ENCODE measurements at regions not wholly inside any gene's neighbourhood (a gene's known extent, or its start where the extent isn't known, plus 50 kb on each side); places are given as distances from the start of the nearest gene placed in this dataset.
"Not testable (repeated sequence)": the region's sequence is repeated elsewhere in the genome, so short reads cannot be mapped to it uniquely, and the experiment has no call there.

DNA sequence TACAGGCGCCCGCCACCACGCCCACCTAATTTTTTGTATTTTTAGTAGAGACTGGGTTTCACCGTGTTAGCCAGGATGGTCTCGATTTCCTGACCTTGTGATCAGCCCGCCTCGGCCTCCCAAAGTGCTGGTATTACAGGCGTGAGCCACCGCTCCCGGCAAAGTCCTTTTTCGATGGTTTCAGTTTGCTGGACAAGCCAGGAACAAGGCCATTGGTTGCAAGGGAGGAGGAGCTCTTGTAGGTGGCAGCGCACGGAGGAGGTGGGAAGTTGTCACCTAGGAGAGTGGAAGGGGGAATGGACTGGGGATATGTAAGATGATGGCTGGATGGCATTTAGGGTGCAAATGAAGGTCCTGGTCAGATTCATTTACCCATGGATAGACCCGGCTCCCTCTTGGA, 218.5 kb upstream of the ATP6AP2 start:
- not testable (repeated sequence) for DNase-seq

GRCh38 chrX:40360557-40360956, 220.2 kb upstream of the ATP6AP2 start:
- DNase-seq, result no peak

- DNase-seq, result no peak
These were observed 221.2 kb upstream of the ATP6AP2 start for GRCh38 chrX:40359593-40359992.

GRCh38 chrX:40358994-40359393, 221.8 kb upstream of the ATP6AP2 start:
- DNase-seq, result no peak

DNA sequence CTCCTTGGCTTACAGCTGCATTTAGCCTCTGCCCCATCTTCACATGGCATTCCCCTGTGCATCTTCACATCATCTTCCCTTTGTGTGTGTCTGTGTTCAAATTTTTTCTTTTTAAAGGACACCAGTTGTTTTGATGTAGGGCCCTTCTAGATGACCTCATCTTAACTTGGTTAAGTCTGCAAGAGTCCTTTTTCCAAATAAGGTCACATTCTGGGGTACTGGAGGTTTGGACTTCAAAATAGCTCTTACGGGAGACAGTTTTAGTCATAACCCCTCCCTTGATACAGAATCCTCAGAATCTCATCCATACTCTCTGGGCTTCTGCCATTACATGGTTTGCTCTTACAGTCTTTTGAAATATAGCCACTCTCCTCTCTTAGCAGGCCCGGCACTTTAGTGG, 231.5 kb upstream of the ATP6AP2 start:
- no peak for DNase-seq

GRCh38 chrX:40346379-40346778, 234.4 kb upstream of the ATP6AP2 start:
- DNase-seq, result no peak

DNA sequence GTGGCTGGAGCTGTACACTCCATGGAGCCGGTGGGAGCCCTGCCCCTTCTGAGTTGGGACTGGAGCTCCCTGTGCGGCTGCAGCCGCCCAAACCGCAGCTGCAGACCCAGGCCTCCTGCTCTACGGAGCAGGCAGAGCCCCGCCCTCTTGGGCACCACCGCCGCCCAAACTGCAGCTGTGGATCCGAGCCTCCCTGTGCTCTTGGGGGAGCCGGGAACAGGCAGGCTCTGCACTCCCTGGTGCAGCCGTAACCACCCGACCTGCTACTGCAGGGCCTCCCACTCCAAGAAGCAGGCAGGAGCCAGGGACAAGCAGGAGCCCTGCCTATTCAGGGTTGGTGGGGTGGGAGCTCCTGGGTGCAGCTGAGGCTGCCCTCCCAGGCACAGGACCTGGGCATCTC, 237.5 kb upstream of the ATP6AP2 start:
- no peak for DNase-seq

- no peak for DNase-seq
These were observed 240.7 kb upstream of the ATP6AP2 start for GRCh38 chrX:40340116-40340515.

- no peak for DNase-seq
These were observed 235.6 kb upstream of the BCOR start for GRCh38 chrX:40333344-40333743.

DNA sequence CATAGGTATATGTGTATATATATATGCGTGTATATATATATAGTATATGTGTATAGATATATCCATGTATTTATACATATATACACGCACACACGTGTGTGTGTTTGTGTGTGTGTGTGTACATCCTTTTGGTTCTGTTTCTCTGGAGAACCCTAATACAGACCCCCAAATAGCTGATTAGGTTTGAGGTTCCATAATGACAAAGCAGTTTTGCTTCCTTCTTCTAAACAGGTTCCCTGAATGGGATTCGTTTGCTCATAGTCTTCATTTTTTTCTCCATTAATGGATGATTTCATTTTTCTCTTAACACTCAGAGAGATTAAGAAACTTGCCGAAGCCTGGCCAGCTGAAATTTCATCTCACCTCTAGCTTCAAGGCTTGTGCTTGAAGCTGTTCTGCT, 234.0 kb upstream of the BCOR start:
- no peak for DNase-seq

- no peak for DNase-seq
These were observed 233.6 kb upstream of the BCOR start for GRCh38 chrX:40331353-40331752.

DNA sequence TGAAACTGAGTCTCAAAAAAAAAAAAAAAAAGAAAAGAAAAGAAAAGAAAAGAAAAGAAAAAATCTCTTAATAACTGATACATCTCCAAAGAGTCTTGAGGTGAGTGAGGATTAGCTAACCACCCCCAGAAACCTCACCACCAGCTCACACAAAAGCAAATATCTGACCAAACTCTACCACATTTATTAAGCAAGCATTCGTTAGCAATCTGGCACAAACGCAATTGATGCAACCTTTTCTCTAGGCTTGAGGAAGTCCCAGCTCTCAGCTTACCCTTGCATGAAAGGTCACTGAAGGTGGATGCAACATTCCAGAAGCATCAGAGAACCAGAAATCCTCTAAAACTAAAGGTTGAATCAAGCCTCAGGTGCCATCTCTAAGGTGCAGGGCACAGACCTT, 231.9 kb upstream of the BCOR start:
- no peak for DNase-seq

DNA sequence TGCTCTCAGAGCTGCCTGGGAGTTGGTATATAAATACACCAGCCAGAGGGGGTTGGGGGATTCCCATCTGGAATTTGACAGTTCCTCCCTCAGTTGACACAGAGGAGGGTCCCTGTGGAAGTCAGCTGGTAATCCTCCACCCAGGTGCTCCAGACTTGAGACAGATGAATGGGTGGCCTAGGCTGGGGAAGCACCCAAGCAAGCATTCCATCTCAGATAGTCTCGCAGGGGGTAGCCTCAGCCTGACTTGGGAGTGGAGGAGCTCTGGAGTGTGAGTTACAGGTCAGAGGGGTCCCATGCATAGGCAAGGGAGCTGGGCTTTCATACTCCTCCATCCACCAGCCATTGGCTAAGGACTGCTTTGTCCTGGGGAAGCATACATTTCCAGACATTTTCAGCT, 229.3 kb upstream of the BCOR start:
- DNase-seq, result no peak

- DNase-seq, result no peak
These were observed 228.6 kb upstream of the BCOR start for GRCh38 chrX:40326186-40326965.

- DNase-seq, result no peak
These were observed 227.4 kb upstream of the BCOR start for GRCh38 chrX:40325161-40325560.

DNA sequence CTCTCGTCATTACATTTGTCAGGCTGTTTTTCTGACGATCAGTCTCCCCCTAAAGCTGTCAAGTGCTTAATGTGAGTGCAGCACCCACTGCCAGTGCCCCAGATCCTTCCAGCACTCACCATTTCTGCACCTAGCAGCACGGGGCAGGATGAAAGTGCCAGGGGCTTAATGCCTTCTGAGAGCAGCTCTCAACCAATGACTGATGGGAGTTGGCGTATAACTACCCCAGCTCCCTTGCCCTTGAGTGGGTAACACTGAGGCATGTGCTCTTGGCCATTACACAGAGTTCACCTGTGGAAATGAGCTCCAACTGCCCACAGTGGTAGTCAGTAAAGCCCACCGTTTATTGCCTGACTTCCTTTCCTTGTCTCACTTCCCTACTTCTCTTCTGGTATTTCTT, 226.2 kb upstream of the BCOR start:
- DNase-seq, result no peak

- no peak for DNase-seq
These were observed 223.1 kb upstream of the BCOR start for GRCh38 chrX:40320819-40321218.

DNA sequence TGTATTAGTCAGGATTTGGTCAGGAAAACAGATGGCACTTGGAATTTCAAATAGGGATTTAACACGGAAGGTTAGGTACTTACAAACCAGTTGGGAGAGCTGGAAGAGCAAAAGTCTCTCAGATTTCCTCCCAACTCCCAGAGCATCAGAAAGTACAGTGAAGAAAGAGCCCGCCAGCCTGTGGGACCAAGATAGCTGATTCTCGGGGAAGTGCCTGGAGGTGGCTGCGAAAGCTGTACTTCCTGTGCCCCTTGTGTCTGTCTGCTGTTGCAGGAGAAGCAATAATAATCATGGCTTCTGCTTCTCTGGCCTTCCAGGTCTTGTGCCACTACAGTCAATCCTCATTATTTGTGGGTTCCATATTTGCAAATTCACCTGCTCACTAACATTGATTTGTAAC, 221.0 kb upstream of the BCOR start:
- no peak for DNase-seq

- no peak for DNase-seq
These were observed 220.3 kb upstream of the BCOR start for GRCh38 chrX:40318076-40318475.

- no peak for DNase-seq
These were observed 218.7 kb upstream of the BCOR start for GRCh38 chrX:40316502-40316901.

DNA sequence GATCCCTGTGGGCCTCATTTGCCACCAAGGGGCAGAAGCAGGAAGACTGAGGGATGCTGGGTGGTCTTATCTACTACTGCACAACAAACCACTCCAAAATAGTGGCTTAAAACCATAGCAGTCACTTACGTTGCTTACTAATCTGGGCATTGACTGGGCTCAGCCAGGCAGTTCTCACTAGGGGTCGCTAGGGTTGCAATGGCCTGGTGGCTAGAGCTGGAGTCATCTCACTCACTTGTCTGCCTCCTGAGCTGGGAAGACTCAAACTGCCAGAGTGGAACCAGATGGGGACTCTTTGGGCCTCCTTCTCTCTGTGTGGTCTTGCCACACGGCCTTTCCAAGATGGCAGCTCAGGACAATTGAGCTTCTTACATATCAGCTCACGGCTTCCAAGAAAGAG, 216.3 kb upstream of the BCOR start:
- DNase-seq, result no peak

DNA sequence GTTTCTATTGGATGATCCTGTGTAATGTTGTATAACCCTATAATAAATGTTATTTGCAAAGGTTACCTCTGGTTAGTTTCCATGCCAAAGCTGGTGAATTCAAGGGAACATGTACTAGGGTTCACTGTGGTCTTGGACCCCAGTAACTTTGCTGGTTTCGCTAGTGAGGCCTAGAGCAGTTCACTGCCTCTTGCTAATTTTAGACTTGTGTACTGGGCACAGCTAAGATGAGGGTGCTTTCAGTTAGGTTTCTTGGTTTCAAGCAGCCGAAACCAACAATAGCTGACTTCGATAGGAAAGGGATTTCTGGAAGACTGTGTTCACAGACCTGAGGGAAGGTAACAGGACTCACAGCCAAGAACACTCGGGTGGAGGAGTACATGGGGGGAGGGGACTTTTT, 215.5 kb upstream of the BCOR start:
- no peak for DNase-seq

GRCh38 chrX:40310447-40310846, 212.7 kb upstream of the BCOR start:
- no peak for DNase-seq

DNA sequence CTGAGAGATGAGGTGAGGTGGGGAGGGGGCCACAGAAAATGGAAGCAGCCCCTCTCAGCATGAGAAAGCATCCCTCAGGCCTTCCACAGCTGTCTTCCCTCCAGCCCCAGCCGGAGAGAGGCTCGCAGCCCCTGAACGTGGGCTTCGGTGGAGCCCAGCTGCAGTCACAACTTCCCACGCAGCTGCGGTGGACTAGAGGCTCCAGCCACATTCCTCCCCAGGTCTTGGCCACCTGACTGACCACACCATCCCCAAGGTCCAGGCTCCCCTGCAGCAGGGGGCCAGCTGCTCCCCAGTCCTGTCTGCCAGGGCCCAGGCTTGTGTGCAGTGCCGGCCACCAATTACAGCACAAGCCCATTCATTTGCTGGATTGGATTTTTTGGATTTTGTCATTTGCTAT, 212.3 kb upstream of the BCOR start:
- DNase-seq, result no peak

DNA sequence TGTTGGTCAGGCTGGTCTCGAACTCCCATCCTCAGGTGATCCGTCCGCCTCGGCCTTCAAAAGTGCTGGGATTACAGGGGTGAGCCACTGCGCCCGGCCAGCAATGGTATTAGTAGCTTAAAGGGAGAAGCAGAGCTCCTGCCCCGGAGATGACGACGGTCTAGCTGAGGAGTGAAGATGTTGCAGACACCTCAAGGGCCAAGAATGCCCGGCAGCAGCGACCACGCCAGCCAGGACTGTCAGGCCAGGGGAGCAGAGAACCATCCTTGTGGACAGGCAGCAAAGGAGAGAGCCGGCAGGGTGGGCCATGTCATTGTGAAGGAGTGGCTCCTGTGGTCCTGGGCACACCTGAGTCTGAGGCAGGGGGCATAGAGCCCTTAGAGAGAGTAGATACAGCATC, 210.1 kb upstream of the BCOR start:
- no peak for DNase-seq

DNA sequence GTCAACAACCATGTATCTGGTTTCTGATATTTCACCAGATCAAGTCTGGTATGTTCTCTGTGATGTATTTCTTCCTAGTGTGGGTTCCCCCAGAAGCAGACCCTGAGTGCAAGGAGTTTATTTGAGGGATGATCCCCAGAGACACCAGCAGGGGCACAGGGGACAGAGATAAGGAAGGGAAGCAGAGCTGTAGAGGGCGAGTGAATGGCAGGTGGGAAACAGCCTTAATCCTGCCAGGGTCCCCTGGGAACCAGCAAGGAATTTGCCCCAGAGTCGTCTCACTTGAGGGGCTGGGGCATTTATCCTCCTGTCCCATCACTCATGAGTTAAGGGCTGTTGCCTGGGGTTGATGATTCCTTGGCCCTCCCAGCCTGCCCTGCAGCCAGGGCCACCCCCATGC, 206.4 kb upstream of the BCOR start:
- DNase-seq, result no peak
